Astrocyte of the hippocampus (primary cell): ENCODE measurements at regions not wholly inside any gene's neighbourhood (a gene's known extent, or its start where the extent isn't known, plus 50 kb on each side); places are given as distances from the start of the nearest gene placed in this dataset.

Source experiments
- DNase-seq: peaks from one replicate; pipeline ENCODE4 v3.0.0; 2011; ENCODE audit warnings: low read depth, low spot score

- DNase-seq, result no peak
Measured at GRCh38 chr10:44199991-44200655, 184.8 kb downstream of the CXCL12 start.

GRCh38 chr10:44199267-44199666 is 185.6 kb downstream of the CXCL12 start:
- DNase-seq, result no peak

- no peak for DNase-seq
Measured at GRCh38 chr10:44198780-44199097, 186.2 kb downstream of the CXCL12 start.

- peak; percentile 28 for DNase-seq
Measured at GRCh38 chr10:44198096-44198779, 186.7 kb downstream of the CXCL12 start.

GRCh38 chr10:44197646-44198045 is 187.3 kb downstream of the CXCL12 start:
- no peak for DNase-seq

GRCh38 chr10:44196336-44196735 is 188.6 kb downstream of the CXCL12 start:
- no peak for DNase-seq

- no peak for DNase-seq
Measured at GRCh38 chr10:44196008-44196320, 188.9 kb downstream of the CXCL12 start.

GRCh38 chr10:44195112-44196007 is 189.5 kb downstream of the CXCL12 start:
- DNase-seq, result peak; percentile 96

- no peak for DNase-seq
Measured at GRCh38 chr10:44194435-44194834, 190.5 kb downstream of the CXCL12 start.

GRCh38 chr10:44193567-44194220 is 191.2 kb downstream of the CXCL12 start:
- DNase-seq, result no peak

- peak; percentile 46 for DNase-seq
Measured at GRCh38 chr10:44193166-44193565, 191.7 kb downstream of the CXCL12 start.

GRCh38 chr10:44192435-44192834 is 192.5 kb downstream of the CXCL12 start:
- DNase-seq, result no peak

GRCh38 chr10:44190541-44190940 is 194.4 kb downstream of the CXCL12 start:
- no peak for DNase-seq

- DNase-seq, result no peak
Measured at GRCh38 chr10:44186821-44187220, 198.1 kb downstream of the CXCL12 start.

GRCh38 chr10:44186150-44186549 is 198.7 kb downstream of the CXCL12 start:
- no peak for DNase-seq

GRCh38 chr10:44185315-44185666 is 199.6 kb downstream of the CXCL12 start:
- DNase-seq, result no peak

GRCh38 chr10:44184633-44185314 is 200.1 kb downstream of the CXCL12 start:
- no peak for DNase-seq

- no peak for DNase-seq
Measured at GRCh38 chr10:44183667-44184632, 200.9 kb downstream of the CXCL12 start.

- DNase-seq, result no peak
Measured at GRCh38 chr10:44182909-44183308, 202.0 kb downstream of the CXCL12 start.

GRCh38 chr10:44180321-44181168 is 204.4 kb downstream of the CXCL12 start:
- peak; percentile 80 for DNase-seq
